ENCODE measurements at regions not wholly inside any gene's neighbourhood (a gene's known extent, or its start where the extent isn't known, plus 50 kb on each side); places are given as distances from the start of the nearest gene placed in this dataset.

DNA sequence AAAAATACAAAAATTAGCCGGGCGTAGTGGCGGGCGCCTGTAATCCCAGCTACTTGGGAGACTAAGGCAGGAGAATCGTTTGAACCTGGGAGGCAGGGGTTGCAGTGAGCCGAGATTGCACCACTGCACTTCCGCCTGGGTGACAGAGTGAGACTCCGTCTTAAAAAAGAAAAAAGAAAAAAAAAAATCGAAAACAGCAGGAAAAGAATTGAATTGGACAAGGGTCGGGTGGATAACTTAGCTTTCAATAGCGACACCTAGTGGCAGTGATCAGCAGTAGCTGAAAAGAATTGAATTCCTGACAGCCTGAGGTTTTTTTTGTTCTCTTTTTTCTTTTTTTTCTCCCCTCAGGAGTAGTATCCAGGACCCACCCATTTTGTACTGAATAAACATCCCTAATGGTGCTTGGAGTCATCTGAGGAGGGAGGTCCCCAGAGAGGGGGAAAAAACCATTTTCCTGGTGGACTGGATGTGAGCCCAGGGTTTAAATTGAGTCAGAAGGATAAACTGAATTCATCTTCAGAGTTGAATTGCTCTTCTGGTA, 55.1 kb downstream of the CYCS start:
- TF ChIP-seq, protein P1, sequence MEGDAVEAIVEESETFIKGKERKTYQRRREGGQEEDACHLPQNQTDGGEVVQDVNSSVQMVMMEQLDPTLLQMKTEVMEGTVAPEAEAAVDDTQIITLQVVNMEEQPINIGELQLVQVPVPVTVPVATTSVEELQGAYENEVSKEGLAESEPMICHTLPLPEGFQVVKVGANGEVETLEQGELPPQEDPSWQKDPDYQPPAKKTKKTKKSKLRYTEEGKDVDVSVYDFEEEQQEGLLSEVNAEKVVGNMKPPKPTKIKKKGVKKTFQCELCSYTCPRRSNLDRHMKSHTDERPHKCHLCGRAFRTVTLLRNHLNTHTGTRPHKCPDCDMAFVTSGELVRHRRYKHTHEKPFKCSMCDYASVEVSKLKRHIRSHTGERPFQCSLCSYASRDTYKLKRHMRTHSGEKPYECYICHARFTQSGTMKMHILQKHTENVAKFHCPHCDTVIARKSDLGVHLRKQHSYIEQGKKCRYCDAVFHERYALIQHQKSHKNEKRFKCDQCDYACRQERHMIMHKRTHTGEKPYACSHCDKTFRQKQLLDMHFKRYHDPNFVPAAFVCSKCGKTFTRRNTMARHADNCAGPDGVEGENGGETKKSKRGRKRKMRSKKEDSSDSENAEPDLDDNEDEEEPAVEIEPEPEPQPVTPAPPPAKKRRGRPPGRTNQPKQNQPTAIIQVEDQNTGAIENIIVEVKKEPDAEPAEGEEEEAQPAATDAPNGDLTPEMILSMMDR (conservative IDR thresholded peaks at IDR 0.05) = peak; percentile 87
- peak overlapping the region; percentile 66; the same call in 1 of the 2 replicates for H3K27ac ChIP-seq

DNA sequence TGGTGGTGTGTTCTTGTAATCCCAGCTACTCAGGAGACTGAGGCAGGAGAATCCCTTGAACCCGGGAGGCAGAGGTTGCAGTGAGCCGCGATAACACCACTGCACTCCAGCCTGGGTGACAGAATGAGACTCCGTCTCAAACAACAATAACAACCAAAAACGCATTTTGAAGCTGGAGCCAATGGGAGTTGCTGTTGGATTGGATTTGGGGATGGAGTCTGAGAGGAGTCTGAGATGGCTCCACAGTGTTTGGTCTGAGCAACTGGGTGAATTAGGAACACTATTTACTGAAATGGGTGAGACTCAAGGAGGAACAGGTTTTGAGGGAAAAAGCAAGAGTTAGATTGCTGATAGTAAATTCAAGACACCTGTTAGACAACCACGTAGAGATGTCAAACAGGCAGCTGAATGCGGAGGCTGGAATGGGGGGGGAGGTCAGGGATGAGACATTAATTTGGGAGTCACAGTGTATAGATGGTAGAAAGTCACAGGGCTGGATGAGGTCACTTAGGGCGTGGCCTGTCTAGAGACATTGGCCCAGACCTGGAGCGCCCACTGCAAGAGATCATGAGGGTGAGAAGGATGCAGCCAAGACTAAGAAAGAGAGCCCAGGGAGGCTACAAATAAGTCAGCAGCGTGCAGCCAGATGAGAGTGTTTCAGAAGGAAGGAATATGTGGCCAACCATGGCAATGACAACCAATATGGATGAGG, 56.4 kb downstream of the CYCS start:
- TF ChIP-seq, protein P1 (conservative IDR thresholded peaks at IDR 0.05) = no peak
- no peak overlapping the region for H3K27ac ChIP-seq

DNA sequence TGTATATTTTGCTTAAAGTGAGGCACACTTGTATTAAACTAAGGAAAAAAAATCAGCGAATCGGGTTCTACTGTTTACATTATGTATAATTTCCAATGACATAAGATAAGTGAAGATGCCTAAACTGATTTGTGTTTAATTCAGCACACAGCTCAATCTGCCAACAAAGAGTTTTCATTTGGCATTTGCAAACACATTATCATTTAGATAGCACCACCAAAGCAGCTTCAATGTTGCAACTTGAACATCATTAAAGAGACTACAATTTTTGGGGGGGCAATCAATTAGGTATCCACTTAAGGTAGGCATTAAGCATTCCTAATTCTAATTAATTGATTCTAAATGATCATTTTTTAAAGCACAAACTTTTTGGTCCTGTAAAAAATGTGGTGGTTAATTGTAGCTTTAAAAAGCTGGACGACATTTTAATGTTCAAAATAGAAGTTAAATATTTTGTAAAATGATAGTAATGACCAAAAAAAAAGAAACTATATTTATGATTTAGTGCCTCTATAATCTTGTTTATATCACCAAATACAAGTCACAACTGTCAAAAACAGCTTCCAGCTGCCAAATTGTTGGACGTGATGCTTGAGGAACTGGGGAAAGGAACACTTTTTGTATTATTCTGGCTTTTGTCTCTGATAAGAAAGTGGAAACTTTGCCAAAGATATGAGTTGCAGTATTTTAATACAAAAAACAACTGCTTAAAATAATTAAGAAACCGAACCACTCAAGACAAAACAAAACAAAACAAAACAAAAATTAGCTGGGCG, 57.1 kb downstream of the CYCS start:
- H3K27ac ChIP-seq = no peak overlapping the region
- TF ChIP-seq, protein P1 (conservative IDR thresholded peaks at IDR 0.05) = no peak

DNA sequence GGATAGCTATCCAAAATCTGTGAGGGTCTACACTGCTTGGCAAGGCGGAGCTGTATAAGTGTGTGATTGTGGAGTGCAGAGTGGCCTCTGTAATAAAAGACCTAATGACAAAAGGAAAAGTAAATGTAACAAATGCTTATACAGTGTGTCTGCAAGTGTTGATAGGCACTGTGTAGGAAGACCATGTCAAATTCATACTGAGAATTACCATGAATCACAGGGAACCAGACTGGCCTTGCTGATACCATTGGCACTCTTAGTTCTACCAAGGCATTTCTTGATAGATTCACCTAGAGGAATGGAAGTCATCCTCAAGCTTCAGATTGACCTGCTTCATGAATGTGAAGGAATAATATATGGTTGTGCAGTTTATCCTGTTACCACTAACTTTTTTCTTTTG, 58.8 kb downstream of the CYCS start:
- TF ChIP-seq, protein P1 (conservative IDR thresholded peaks at IDR 0.05) = no peak
- no peak overlapping the region for H3K27ac ChIP-seq

DNA sequence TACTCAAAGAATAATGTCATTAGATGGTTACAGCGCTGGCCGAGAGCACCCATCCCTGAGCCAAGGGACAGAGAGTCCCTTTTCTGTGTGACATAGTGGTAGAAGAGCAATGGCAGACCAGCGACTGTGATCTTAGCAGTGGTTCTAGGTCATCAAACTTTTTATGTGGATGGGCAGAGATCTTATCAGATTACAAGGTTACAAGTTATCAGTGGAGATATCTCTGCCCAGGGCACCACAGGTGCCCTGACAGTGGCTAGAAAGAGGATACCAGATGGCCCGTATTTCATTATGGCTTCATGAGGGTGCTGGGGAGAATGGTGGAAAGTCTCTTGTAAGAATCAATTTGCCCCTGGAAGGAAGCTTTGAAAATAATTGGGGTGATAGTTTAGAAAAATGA, 62.7 kb downstream of the CYCS start:
- TF ChIP-seq, protein P1 (conservative IDR thresholded peaks at IDR 0.05) = no peak
- no peak overlapping the region for H3K27ac ChIP-seq

DNA sequence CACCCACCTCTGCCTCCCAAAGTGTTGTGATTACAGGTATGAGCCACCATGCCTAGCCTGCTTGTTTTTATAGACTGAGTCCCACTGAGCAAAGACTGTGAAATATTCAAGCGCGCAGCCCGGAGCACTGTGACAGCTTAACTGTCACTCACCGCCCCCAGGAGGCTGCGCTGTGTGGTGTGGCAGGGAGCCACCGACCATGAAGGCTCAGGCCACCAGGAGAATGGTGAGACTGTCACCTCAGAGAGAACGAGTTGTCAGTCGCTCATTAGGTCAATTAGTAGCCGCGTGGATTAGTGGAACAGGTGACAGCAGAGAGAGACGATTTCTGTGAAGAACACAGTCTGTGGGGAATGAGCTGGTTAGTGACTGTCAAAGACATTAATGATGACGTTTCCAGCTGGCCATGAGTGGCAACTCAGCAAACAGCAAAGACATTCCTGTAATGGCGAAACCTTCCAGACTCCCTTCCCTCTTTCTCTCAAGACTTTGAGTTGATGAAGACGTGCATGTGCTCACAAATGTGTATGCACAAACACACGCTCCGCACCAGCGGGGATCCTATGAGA, 64.5 kb downstream of the CYCS start:
- H3K27ac ChIP-seq = no peak overlapping the region
- TF ChIP-seq, protein P1 (conservative IDR thresholded peaks at IDR 0.05) = no peak

DNA sequence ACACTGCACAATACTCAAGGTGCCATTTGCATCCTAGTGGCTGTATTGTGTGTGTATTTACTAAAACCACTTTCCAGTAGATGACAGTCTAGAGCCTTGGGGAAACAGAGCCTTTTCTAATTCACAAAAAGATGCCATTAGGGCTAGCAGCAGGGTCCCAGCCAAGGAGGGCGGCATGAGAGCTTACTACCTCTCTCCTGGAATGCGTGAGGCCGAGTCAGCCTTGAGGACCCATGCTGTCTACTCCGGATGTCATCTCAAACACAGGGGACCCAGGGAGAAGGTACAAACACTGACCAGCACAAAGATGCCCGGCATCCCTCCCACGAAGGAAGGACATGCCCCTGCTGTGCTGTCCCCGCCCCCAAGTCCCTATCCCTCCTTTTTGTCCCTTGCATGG, 65.5 kb downstream of the CYCS start:
- TF ChIP-seq, protein P1 (conservative IDR thresholded peaks at IDR 0.05) = no peak

More for the DNA sequence above, 65.5 kb downstream of the CYCS start:
- H3K27ac ChIP-seq = no peak overlapping the region

All from VCaP (cell line).